ENCODE measurements at regions not wholly inside any gene's neighbourhood (a gene's known extent, or its start where the extent isn't known, plus 50 kb on each side); places are given as distances from the start of the nearest gene placed in this dataset.
A peak's percentile ranks its signal among the peaks of the same experiment; 100 is the strongest.

DNA sequence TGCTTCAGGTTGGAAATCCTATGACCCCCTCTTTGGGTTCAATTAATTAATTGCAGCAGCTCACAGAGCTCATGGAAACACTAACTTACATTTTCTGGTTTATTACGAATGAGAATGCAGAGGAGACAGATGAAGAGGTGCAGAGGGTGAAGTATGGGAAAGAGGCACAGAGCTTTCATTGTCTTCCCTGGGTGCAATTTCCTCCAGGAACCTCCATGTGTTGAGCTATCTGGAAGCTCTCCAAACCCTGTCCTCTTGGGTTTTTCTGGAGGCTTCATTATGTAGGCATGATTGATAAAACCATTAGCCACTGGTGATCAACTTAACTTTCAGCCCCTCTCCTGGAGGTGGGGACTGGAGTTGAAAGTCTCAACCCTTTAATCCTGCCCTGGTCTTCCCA lies 133.0 kb upstream of the AUTS2 start:
- Histone ChIP-seq H3K4me3 (replicated peaks in 1 of 4; ENCODE audit: control extremely low read depth in 1 of 4, insufficient read depth in 1 of 4, low read depth in 3 of 4, low read length in 4 of 4) (no peak overlapping the region), H3K27ac (ENCODE audit: insufficient read depth, low read length) (no peak overlapping the region), H4K20me1 (ENCODE audit: control insufficient read depth, extremely low read depth, insufficient read depth, low read length) (no peaks in the 10 kb centered on the region), H3K36me3 (ENCODE audit: control insufficient read depth, insufficient read depth, low read length) (no peaks in the 10 kb centered on the region), H3K9me3 (ENCODE audit: control insufficient read depth, insufficient read depth, low read depth, low read length) (no peaks in the 10 kb centered on the region), H3K79me2 (ENCODE audit: control insufficient read depth, insufficient read depth, low read length) (no peaks in the 10 kb centered on the region), H2AFZ (ENCODE audit: low read length) (no peak overlapping the region), H3K27me3 (ENCODE audit: control insufficient read depth, insufficient read depth, low read length) (no peaks in the 10 kb centered on the region), H3K4me2 (ENCODE audit: extremely low read depth, insufficient read depth, low read length) (no peak overlapping the region), H3K4me1 (ENCODE audit: control insufficient read depth, extremely low read depth, insufficient read depth, low read length) (no peaks in the 10 kb centered on the region), H3K9ac (ENCODE audit: insufficient read depth, low read length) (no peak overlapping the region)
- no peak for TF ChIP-seq EZH2 (IDR thresholded peaks at IDR 0.05; ENCODE audit: low read length, missing control alignments)
- TF ChIP-seq, protein P1, sequence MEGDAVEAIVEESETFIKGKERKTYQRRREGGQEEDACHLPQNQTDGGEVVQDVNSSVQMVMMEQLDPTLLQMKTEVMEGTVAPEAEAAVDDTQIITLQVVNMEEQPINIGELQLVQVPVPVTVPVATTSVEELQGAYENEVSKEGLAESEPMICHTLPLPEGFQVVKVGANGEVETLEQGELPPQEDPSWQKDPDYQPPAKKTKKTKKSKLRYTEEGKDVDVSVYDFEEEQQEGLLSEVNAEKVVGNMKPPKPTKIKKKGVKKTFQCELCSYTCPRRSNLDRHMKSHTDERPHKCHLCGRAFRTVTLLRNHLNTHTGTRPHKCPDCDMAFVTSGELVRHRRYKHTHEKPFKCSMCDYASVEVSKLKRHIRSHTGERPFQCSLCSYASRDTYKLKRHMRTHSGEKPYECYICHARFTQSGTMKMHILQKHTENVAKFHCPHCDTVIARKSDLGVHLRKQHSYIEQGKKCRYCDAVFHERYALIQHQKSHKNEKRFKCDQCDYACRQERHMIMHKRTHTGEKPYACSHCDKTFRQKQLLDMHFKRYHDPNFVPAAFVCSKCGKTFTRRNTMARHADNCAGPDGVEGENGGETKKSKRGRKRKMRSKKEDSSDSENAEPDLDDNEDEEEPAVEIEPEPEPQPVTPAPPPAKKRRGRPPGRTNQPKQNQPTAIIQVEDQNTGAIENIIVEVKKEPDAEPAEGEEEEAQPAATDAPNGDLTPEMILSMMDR (conservative IDR thresholded peaks at IDR 0.05 in 1 of 2, IDR thresholded peaks at IDR 0.05 in 1 of 2; ENCODE audit: low read depth in 1 of 2, low read length in 2 of 2): no peak
- DNase-seq (ENCODE audit: low read depth in 2 of 2): peak in 1 of 2 donors; percentile 17

GRCh38 chr7:69467826-69468225 lies 130.4 kb upstream of the AUTS2 start:
- TF ChIP-seq EZH2 (IDR thresholded peaks at IDR 0.05; ENCODE audit: low read length, missing control alignments): no peak
- TF ChIP-seq, protein P1 (conservative IDR thresholded peaks at IDR 0.05 in 1 of 2, IDR thresholded peaks at IDR 0.05 in 1 of 2; ENCODE audit: low read depth in 1 of 2, low read length in 2 of 2): no peak
- Histone ChIP-seq H3K4me3 (replicated peaks in 1 of 4; ENCODE audit: control extremely low read depth in 1 of 4, insufficient read depth in 1 of 4, low read depth in 3 of 4, low read length in 4 of 4) (no peak overlapping the region), H3K4me1 (ENCODE audit: control insufficient read depth, extremely low read depth, insufficient read depth, low read length) (no peaks in the 10 kb centered on the region), H3K27ac (ENCODE audit: insufficient read depth, low read length) (no peak overlapping the region), H4K20me1 (ENCODE audit: control insufficient read depth, extremely low read depth, insufficient read depth, low read length) (no peaks in the 10 kb centered on the region), H3K4me2 (ENCODE audit: extremely low read depth, insufficient read depth, low read length) (no peak overlapping the region), H2AFZ (ENCODE audit: low read length) (no peak overlapping the region), H3K36me3 (ENCODE audit: control insufficient read depth, insufficient read depth, low read length) (no peaks in the 10 kb centered on the region), H3K9ac (ENCODE audit: insufficient read depth, low read length) (no peak overlapping the region), H3K9me3 (ENCODE audit: control insufficient read depth, insufficient read depth, low read depth, low read length) (no peaks in the 10 kb centered on the region), H3K79me2 (ENCODE audit: control insufficient read depth, insufficient read depth, low read length) (no peaks in the 10 kb centered on the region), H3K27me3 (ENCODE audit: control insufficient read depth, insufficient read depth, low read length) (no peaks in the 10 kb centered on the region)
- peak in 1 of 2 donors; percentile 31 for DNase-seq (ENCODE audit: low read depth in 2 of 2)

GRCh38 chr7:69476416-69476815 lies 121.9 kb upstream of the AUTS2 start:
- Histone ChIP-seq H3K4me3 (replicated peaks in 1 of 4; ENCODE audit: control extremely low read depth in 1 of 4, insufficient read depth in 1 of 4, low read depth in 3 of 4, low read length in 4 of 4) (no peak overlapping the region), H3K4me2 (ENCODE audit: extremely low read depth, insufficient read depth, low read length) (no peak overlapping the region), H4K20me1 (ENCODE audit: control insufficient read depth, extremely low read depth, insufficient read depth, low read length) (no peaks in the 10 kb centered on the region), H3K79me2 (ENCODE audit: control insufficient read depth, insufficient read depth, low read length) (no peaks in the 10 kb centered on the region), H3K9me3 (ENCODE audit: control insufficient read depth, insufficient read depth, low read depth, low read length) (no peaks in the 10 kb centered on the region), H3K27me3 (ENCODE audit: control insufficient read depth, insufficient read depth, low read length) (no peaks in the 10 kb centered on the region), H3K4me1 (ENCODE audit: control insufficient read depth, extremely low read depth, insufficient read depth, low read length) (no peaks in the 10 kb centered on the region), H3K27ac (ENCODE audit: insufficient read depth, low read length) (no peak overlapping the region), H3K9ac (ENCODE audit: insufficient read depth, low read length) (no peak overlapping the region), H3K36me3 (ENCODE audit: control insufficient read depth, insufficient read depth, low read length) (no peaks in the 10 kb centered on the region), H2AFZ (ENCODE audit: low read length) (no peak overlapping the region)
- TF ChIP-seq, protein P1 (conservative IDR thresholded peaks at IDR 0.05 in 1 of 2, IDR thresholded peaks at IDR 0.05 in 1 of 2; ENCODE audit: low read depth in 1 of 2, low read length in 2 of 2): no peak
- no peak for TF ChIP-seq EZH2 (IDR thresholded peaks at IDR 0.05; ENCODE audit: low read length, missing control alignments)
- DNase-seq (ENCODE audit: low read depth in 2 of 2): peak in 1 of 2 donors; percentile 21

All from fibroblast of lung (primary cell).